DMS53 (cell line): ENCODE measurements at regions not wholly inside any gene's neighbourhood (a gene's known extent, or its start where the extent isn't known, plus 50 kb on each side); places are given as distances from the start of the nearest gene placed in this dataset.
A peak's percentile ranks its signal among the peaks of the same experiment; 100 is the strongest.

Experiments
- DNase-seq: peaks from one replicate; lab custom pipeline; 2025; lab: John Stamatoyannopoulos, UW

- no peak for DNase-seq
Observed at GRCh38 chr6:169082817-169083507, 170.7 kb downstream of the THBS2 start.

- no peak for DNase-seq
Observed at GRCh38 chr6:169082093-169082492, 171.6 kb downstream of the THBS2 start.

DNA sequence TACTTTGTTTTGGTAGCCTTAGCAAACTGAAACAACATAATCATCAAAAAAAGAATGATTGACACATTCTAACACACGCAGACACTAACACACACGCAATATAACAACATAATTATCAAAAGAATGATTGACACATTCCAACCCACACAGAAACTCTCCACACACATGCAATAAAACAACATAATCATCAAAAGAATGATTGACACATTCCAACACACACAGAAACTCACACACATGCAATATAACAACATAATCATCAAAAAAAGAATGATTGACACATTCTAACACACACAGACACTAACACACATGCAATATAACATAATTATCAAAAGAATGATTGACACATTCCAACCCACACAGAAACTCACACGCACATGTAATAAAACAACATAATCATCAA, 172.4 kb downstream of the THBS2 start:
- DNase-seq: no peak

GRCh38 chr6:169079650-169080049, 174.0 kb downstream of the THBS2 start:
- no peak for DNase-seq

- DNase-seq: no peak
Observed at GRCh38 chr6:169078399-169079145, 175.1 kb downstream of the THBS2 start.

DNA sequence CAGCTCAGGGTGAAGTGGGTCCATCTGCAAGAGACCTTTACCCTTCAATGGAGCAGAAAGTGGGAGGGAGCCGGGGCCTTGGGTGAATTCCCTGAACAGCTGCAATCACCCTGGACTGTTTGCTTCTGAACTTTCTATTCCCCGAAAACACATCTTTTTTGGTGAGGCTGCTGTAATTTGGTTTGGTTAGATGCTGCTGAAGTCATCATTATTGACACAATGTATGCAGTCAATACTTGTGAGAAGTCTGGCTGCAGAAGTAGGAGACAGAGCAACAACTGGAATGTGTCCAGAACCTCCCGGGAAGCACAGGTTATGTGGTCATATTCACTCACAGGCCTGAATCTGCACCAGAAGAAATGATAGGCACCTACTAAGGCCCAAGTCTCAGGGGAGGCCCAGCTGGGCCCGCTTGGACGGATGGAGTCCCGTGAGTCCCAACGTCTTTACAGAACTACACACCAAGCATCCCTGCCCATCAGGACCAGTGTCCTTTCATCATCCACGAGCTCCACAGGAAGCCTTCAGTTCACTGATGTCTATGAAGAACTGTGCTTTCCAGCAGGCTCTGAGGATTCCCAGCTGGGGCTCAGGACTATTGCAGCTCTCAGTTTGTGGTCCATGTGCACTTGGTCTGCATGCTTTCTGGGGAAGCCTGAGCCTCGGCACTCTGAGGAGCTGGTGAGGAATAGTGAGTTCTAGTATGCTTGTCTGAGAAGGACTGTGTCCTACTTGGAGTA, 177.6 kb downstream of the THBS2 start:
- DNase-seq: no peak

GRCh38 chr6:169075211-169075914, 178.3 kb downstream of the THBS2 start:
- DNase-seq: no peak

GRCh38 chr6:169074526-169074925, 179.1 kb downstream of the THBS2 start:
- DNase-seq: no peak

GRCh38 chr6:169073311-169073710, 180.3 kb downstream of the THBS2 start:
- no peak for DNase-seq

DNA sequence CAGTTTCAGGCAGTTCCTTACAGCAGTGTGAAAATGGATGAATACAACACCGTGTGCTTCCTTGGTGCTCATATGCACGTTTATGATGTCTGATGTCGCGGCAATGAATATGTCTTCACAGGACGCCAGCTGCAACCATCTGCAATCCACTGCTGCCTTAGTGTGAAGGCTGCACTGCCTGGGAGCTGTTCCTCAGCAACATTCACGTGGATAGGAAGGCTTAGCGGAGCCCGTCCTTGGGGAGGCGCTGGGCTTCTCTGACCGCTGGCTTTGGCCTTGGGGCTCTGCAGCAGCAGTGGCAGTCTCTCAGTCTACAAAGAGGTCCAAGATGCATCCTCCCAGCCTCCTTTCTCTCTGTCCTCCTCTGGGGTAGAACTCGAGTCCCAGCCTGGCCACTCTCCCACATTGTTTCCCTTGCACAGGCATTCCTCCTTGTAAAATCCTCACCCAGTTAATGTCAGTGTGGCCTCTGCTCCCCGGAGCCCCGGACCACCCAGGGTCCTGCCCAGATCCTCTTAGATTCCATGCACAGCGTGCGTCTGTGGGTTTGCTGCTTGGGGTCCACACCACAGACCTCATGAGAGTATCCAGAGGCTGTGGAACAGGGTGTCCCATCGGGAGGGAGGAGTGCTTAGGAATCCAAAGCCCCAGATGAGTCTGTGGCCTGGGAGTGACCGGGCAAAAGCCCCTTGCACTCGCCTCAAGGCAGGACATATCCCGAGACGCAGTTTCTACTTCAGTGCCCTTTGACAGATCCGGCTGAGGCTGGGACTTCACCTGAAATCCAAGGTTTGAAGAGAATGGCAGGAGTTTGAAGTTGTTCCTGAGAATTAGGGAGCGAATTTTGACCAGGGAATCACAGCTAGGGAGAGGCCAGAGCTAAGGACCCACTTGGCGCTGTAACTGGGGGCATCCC, 181.3 kb downstream of the THBS2 start:
- no peak for DNase-seq

- no peak for DNase-seq
Observed at GRCh38 chr6:169071394-169071793, 182.3 kb downstream of the THBS2 start.

- DNase-seq: peak; percentile 23
Observed at GRCh38 chr6:169070506-169071176, 183.0 kb downstream of the THBS2 start.

- DNase-seq: no peak
Observed at GRCh38 chr6:169069356-169069755, 184.3 kb downstream of the THBS2 start.

- no peak for DNase-seq
Observed at GRCh38 chr6:169064194-169064593, 189.5 kb downstream of the THBS2 start.

- DNase-seq: no peak
Observed at GRCh38 chr6:169062272-169062671, 191.4 kb downstream of the THBS2 start.

DNA sequence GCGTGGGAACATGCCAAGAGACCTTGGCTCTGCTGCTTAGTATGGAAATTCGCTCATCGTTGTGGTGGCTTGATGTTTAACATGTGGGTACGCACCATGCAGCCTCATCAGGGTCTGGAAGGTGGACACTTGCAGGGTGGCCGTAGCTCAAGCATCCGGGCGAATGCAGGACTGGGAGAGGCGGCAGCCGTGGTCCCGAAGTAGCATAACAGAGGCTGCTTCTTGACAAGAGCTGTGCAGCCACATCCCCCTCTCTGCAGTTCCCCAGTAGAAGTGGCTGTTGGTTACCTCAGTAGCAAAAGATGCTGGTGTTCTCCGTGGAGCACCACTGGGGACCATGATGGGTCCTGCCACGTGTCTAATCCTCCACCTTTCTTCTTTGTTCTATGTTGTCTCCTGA, 195.0 kb downstream of the THBS2 start:
- no peak for DNase-seq

DNA sequence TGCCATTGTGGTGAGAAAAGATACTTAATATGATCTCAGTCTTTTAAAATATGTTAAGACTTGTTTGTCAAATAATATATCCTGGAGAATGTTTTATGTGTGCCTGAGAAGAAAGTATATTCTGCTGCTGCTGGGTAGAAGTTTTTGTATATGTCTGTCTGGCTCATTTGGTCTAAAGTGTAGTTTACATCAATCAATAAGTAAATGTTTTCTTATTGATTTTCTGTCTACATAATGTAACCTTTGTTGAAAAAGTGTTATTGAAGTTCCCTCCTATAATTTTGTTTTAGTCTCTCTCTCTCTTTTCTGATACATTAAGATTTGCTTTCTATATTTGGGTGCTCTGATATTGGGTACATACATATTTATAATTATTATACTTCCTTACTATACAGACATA, 201.2 kb downstream of the THBS2 start:
- DNase-seq: no peak

DNA sequence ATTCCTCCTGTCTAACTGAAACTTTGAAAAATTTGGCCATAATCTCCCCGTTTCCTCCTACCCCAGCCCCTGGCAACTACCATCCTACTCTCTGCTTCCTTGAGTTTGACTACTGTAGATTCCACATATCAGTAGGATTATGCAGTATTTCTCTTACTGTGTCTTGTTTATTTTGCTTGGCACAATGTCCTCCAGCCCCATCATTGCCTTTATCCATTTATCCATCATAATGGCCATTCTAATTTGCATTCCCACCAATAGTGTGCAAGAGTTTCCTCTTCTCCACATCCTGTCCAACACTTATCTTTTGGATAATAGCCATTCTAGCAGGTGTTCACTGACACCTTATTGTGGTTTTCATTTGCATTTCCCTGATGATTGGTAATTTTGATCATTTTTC, 202.3 kb downstream of the THBS2 start:
- peak; percentile 37 for DNase-seq

GRCh38 chr6:169048865-169049205, 204.8 kb downstream of the THBS2 start:
- no peak for DNase-seq

DNA sequence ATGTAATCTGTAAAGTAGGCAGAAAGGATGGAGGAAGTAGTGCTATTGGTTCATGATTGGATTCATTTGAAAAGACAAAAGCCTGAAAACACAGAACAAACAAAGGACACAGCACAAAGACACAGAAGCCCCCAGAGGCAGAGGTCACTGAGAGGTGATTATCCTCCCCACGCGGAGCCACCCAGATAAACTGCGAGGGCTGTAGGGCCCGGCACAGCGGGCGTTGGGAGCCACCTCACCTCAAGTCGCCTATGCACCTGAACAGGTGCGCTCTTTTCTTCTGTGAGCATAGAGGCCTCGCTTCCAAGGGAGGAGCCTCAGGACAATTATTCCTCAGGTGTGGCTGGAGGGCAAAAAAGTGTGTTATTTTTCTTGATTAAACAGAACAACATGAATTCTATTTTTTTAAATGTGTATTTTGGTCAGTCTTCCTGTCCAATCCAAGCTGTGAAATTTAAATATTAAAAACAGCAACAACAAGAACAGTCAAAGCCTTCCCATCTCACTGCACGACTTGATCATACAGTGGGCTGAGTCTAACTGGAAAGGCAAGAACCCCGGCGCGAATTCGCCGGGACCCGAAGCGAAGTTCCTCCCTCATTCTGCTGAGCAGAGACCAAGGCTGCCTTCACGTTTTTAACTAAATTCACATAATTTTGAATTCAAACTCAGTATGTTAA, 205.3 kb downstream of the THBS2 start:
- DNase-seq: no peak
